ENCODE measurements at regions not wholly inside any gene's neighbourhood (a gene's known extent, or its start where the extent isn't known, plus 50 kb on each side); places are given as distances from the start of the nearest gene placed in this dataset.

- TF ChIP-seq POLR2B (IDR thresholded peaks at IDR 0.05; ENCODE audit: low read depth, partially characterized antibody) (no peak), SIN3B (IDR thresholded peaks at IDR 0.05; ENCODE audit: low read depth) (no peak), NR2C2 (CRISPR knock-in tag; IDR thresholded peaks at IDR 0.05) (no peak), NR2C2 (tag; IDR thresholded peaks at IDR 0.05) (no peak), POLR2A (conservative IDR thresholded peaks at IDR 0.05) (no peak), ZNF274 (IDR thresholded peaks at IDR 0.05; ENCODE audit: borderline replicate concordance, low read depth, low read length) (no peak), KLF6 (CRISPR knock-in tag; IDR thresholded peaks at IDR 0.05; ENCODE audit: borderline replicate concordance) (no peak)
- TF ChIP-seq, protein P1, sequence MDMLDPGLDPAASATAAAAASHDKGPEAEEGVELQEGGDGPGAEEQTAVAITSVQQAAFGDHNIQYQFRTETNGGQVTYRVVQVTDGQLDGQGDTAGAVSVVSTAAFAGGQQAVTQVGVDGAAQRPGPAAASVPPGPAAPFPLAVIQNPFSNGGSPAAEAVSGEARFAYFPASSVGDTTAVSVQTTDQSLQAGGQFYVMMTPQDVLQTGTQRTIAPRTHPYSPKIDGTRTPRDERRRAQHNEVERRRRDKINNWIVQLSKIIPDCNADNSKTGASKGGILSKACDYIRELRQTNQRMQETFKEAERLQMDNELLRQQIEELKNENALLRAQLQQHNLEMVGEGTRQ (CRISPR knock-in tag; IDR thresholded peaks at IDR 0.05): no peak
- TF ChIP-seq, protein P2, sequence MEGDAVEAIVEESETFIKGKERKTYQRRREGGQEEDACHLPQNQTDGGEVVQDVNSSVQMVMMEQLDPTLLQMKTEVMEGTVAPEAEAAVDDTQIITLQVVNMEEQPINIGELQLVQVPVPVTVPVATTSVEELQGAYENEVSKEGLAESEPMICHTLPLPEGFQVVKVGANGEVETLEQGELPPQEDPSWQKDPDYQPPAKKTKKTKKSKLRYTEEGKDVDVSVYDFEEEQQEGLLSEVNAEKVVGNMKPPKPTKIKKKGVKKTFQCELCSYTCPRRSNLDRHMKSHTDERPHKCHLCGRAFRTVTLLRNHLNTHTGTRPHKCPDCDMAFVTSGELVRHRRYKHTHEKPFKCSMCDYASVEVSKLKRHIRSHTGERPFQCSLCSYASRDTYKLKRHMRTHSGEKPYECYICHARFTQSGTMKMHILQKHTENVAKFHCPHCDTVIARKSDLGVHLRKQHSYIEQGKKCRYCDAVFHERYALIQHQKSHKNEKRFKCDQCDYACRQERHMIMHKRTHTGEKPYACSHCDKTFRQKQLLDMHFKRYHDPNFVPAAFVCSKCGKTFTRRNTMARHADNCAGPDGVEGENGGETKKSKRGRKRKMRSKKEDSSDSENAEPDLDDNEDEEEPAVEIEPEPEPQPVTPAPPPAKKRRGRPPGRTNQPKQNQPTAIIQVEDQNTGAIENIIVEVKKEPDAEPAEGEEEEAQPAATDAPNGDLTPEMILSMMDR (IDR thresholded peaks at IDR 0.05 in 2 of 3, conservative IDR thresholded peaks at IDR 0.05 in 1 of 3; ENCODE audit: insufficient read depth in 2 of 3, low read depth in 1 of 3, low read length in 3 of 3): no peak
These were observed 78.8 kb downstream of the GSC start for GRCh38 chr14:94690896-94691659.
